HG03378 (cell line): ENCODE measurements at regions not wholly inside any gene's neighbourhood (a gene's known extent, or its start where the extent isn't known, plus 50 kb on each side); places are given as distances from the start of the nearest gene placed in this dataset.
A peak's percentile ranks its signal among the peaks of the same experiment; 100 is the strongest.

Experiments
- ATAC-seq: cut with Tn5 transposase; IDR thresholded peaks from one replicate; pipeline ENCODE4 v1.9.1; 2021; ENCODE audit warnings: mild to moderate bottlenecking, moderate library complexity; ENCODE audit not compliant: unreplicated experiment

DNA sequence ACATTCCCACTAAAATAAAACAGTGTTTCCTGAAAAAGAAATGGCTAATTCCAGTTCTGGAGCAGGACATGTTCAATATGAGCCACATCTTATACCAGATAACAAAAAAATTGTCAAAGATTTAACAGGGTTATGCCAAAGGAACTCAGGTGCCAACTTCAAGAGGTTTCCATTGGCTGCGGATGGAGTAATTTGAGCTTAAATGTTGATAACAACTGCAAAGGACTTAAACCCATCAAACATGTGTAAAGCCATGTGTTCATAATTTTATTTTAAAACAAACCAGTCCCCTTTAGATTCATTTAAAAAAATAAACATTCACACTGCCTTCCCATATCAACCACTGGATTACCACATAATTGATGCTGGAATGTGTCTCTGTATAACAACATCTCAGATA is 156.4 kb upstream of the PCDH18 start:
- ATAC-seq, result no peak

DNA sequence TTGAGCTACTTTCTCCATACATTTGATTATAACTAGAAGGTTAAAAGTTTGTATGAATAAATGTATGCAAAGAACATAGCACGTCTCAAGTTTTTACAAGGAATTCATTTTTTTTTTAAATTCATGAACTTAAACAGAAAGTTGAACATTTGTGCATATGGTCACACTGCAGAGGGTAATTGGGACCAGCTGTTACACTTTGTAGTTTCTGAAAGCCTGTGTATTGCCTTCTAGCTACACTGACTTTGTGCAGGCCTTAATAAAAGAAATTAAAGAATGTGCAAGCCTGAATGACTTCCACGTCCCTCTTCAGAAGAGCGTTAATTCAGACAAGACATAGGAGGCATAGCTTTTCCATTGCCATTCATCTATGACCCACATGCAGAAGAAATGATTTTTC is 153.1 kb upstream of the PCDH18 start:
- no peak for ATAC-seq

DNA sequence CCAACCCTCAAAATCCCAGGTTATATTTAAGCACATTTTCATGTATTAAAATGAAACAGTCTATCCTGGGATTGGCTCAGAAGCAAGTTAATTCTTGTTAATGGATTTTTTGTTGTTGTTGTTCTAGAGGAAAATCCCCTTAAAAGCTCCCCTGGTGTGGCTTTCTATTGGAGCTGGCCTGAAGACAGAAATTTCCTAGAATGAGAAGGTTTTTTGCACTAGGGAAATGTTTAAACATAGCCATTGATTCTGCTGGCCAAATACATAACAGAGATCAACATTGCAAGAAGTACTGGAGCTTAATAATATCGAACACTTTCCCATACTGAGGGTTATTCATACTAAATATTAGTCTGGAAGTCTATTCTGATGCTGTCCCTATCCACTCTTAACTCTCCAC is 148.8 kb upstream of the PCDH18 start:
- ATAC-seq, result no peak

DNA sequence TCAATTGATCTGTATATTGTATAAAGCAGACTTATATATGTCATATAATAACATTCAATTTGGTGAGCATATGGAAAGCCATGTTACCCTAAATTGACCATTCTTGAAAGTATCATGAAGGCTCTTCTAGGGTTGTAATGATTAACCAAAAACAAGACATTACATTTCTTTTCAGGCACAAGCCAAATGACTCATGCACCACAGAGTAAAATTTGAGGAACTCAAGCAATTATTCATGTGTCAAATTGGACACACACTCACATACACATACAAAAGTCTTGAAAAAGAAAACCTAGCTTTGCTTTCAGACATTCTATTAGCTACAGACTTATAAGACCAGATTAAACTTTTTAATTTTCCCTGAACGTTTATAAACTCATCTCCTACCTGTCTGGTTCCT is 146.5 kb upstream of the PCDH18 start:
- peak; percentile 85 for ATAC-seq

DNA sequence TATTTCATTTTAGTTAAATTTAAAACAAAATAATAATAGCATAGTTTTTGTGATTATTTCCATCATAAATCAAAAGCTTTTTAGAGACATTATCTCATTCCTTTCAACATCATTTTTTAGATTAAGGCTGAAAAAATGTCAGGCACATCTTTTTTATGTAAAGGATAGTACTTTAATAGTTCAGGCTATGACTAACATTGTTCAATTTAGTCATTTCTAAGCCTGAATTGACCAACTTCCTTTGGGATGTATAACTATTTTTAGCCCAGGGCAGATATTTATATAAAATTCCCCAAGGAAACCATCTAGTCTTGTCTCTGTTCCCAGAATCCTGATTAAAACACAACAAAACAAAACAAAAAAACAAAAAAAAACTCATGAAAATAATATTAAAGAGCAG is 145.6 kb upstream of the PCDH18 start:
- no peak for ATAC-seq

DNA sequence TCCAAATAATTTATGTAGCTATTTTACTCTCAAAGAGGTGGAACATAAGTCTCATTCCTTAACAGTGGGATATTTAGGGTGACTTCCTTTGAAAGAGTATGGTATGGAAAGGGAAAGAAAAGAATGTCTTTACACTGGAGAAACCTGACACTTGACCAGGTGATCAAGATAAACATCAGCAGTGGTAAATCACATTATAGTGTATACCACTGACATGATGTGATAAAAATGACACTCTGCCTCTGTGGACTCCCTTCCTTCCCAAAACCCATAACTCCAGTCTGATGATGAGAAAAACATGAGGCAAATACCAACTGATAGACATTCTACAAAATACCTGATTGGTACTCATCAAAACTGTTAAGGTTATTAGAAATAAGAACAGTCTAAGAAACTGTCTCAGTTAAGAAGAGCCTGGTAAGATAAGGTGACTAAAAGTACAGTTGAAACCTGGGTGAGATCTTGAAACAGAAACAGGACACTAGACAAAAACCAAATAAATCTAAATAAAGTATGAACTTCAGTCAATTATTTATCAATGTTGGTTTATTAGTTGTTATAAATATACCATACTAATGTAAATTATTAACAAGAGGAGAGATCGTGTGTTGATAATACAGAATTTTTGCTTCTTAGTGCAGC is 144.2 kb upstream of the PCDH18 start:
- ATAC-seq, result no peak

DNA sequence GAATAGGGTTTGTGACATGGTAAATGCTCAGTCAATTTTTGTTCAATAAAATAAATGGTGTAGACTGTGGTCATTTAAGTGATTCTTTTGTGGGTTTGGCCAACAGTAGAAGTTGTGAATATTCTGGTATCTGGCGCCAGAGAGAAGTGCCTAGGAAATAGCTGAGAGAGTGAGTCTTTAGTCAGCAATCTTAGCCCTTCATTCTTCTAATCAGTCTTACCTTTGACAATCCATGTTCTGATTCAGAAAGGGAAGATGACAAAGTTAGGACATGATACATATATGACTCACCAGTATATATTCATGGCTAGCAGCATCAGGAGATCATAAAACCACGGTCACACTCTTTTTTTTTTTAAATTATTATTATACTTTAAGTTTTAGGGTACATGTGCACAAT is 141.8 kb upstream of the PCDH18 start:
- no peak for ATAC-seq

DNA sequence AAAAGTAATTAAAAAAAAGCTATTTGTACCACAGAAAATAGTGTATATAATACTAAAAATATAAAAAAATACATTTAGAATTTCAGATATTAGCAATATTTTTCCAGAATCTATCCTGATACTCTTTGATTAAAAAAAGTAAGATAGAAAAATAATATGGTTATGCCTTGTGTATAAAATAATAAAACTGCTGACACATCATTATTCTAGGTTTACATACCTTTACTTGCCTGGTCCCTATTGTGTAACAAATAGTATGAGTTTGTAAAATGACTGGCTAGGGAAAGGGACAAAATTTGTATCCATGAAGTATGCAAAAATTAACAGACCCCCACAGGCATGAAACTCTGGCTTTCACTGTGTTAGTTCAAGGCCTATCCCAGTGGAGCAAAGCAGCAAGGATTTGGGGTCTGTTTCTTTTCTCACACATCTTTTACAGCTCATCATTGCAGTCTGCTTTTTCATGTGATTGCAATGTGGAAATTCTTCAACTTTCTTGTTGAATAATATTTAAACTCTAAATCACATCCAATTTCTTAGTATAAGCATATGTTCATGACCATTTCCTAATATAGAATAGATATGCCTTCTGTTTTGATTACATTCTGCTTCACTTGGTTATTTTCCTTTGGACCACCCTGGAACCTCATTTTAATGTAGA is 136.7 kb upstream of the PCDH18 start:
- no peak for ATAC-seq

DNA sequence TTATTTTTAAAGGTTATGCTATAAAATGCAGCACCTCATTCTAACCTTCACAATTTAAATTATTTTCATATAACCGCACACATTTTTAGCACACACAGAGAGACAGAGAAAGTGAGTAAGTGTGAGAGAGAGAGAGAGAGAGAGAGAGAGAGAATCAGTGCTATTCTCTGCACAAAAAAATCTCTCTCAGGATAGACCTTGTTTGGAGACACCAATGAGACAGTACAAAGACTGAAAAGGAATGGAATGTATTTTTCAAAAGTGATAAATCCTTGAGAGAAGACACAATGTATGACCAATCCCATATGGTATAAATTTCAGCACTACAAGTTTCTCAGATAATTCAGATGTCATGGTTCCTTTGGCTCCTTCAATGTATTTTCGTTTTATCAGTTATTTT is 132.1 kb upstream of the PCDH18 start:
- ATAC-seq, result no peak

DNA sequence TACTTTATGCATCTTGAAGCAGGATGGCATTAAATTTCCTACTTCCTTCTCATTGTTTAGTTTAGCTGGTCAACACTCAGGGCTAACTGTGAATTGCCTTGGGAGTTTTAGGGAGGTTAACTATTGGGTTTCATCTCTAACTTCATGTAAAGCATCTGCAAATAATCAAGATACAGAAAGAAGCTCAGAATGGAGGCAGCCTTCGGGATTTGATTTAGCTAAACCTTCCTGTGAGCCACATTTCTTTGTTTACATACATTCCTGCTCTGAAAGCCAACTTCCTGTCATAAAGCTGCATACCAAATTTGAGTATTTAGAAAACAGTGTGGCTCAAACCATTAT is 131.7 kb upstream of the PCDH18 start:
- no peak for ATAC-seq

DNA sequence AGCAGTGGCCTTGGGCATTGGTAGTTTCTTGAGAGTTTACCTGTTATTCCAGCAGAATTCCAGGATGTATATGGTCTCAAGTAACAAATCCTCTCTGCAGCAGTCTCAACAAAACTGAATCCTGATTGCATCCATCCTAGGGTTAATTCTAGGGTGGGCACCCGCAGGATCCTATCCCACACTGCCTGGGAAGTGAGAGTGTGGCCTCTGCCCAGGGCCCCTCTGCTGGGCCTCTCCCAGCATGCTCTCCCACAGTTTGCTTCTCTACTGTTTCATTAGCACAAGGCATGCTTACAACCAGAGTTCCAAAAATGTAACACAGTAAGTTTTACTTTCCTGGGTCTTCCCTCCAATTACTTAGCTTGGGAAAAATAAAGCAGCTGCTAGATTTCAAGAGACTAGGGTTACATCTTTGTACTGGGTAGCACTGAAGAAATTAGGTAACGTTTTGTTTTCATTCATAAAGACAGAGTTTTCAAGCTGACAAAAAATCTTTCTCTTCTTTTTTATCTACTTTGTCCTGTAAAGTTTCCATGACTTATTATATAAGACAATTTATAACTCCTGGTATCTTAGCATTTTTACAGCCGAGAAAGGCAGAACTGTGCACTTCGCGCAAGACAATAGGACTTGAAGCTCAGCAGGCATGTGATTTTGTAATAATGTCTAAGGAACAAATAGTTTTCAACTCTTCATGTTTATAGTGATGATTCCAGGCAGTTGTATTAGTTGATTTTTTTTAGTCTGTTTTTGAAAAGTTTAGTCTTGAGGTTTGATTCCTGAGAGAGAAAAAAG is 131.2 kb upstream of the PCDH18 start:
- ATAC-seq, result no peak

DNA sequence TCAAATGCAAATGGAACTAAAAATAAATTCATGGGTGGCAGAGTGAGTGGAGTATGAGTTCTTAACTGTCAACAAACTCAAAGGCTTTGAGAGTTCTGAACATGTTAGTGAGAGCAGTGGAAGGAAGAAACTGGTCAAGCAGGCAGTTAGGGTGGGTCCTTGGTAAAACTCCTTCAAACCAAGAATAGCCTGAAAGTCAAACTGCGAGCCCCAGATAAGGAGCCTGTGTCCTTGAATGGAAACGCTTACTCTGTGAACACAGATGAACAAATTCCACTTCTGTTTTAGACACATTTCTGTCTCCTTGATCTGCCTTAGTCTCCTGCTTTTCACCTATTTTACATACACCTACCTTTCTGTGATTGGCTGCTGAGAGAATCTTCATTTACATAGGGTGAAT is 129.4 kb upstream of the PCDH18 start:
- ATAC-seq, result no peak

DNA sequence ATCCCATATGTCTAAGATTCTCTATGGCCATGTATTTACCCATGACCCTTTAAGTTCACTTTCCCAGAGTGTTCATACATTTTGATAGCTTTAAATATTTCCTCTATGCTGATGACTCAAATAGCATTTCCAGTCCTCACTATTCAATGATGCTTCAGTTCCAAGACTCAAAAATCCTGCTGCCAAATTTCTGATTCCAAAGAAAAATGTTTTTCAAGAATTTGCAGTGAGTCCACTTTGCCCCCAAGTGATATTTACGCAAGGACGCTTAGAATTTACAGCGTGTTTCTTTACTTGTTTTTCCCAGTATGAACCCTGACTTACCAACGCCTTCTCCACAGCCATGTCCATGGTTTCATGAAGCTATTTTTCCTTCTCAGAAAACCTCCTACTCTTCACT is 127.9 kb upstream of the PCDH18 start:
- no peak for ATAC-seq

DNA sequence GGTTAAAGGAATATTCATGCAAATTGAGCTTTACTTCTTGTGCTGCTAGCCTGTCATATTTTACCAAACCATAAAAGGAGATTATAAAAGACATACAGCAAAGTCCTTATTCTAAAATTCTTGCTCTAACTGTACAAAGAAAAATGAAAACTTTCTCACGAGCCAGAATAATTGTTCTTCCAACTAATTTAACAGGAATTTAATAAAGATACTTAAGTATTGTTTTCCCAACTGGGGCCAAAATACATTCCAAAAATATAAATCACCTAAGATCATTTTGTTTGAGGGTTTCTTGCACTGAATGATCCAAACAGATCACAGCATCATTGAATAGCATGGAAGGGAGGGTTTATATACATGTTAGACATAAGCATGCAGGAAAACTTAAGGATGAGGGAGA is 127.1 kb upstream of the PCDH18 start:
- no peak for ATAC-seq

DNA sequence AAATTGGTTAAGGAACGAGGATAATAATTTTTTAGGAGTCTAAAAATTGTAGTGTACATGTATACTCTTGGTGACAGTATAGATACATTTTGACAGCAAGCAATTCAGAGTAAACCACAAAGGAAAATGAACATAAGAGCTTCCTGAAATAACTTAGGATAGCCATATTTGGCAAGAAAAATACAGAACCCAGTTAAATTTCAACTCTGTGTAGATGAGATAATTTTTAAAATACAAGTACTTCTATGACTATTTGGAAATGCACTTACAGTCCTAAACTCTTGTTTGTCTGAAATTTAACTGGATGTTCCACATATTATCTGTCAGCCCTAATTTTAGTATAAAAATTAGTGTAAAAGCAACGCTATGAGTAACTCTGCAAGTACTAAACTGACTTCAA is 124.4 kb upstream of the PCDH18 start:
- no peak for ATAC-seq

DNA sequence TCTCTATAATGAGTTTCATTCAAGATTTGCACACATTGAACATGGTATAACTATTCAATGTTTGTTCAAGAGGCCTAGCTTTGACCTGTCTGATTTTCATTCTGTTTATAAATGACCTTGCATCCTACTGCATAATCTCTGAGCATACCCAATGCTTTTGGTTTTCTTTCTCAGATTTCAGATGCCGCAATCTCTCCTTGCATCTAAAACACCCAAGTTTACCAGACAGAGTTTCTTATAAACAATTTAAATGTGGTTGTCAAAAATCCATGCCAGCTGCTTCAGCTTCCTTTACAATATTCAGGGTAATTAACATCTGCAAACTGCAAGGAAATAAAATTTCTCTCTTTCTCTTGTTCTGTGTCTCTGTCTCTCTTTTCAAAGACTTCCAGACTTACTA is 123.0 kb upstream of the PCDH18 start:
- no peak for ATAC-seq

DNA sequence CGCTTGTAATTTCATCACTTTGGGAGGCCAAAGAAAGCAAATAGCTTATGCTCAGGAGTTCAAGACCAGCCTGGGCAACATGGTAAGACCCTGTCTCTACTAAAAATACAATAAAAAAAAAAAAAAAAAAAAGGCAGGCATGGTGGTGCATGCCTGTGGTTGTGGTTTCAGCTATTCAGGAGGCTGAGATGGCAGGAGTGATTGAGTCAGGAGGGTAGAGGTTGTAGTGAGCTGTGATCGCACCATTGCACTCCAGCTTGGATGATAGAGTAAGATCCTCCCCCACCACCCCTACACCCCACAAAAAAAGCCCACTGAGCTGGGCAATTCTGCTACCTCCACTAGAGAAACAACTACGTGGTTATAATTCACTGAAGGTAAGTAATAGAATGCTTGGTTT is 118.8 kb upstream of the PCDH18 start:
- ATAC-seq, result no peak

DNA sequence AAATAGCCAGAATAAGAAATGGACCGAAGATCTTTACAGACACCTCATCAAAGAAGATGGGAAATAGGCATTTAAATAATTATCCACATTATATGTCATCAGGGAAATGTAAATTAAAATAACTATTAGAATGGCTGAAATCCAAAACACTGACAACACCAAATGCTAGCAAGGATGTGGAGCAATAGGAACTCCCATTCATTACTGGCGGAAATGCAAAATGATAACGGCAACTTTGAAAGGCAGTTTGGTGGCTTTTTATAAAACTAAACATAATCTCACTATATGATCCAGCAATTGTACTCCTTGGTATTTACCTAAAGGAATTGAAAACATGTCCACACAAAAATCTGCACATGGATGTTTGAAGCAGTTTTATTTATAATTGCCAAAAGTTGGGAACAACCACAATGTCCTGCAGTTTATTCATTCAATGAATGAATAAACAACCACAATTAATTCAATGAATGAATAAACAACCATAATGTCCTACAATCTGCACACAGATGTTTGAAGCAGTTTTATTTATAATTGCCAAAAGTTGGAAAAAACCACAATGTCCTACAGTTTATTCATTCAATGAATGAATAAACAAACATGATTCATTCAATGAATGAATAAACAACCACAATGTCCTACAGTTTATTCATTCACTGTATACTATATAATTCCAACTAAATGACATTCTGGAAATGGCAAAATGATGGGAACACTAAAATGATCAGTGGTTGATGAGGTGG is 117.6 kb upstream of the PCDH18 start:
- no peak for ATAC-seq

DNA sequence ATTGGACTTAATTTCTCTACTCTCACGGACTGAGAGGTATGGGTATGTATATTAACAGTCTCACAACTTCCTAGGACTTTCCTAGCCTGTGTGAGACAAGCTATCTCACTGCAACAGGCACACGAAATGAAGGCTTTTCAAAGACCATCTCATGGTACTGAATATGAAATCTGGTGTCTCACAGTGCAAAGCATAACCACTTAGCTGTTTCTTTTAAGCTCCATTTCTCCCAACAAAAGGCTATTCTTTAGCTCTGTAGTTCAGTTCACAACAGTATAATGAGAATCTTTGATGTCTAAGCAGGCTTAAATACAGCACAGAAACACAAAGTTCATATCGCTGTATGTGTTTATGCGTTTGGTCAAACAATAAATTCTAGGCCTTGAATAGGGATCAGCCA is 116.2 kb upstream of the PCDH18 start:
- no peak for ATAC-seq

DNA sequence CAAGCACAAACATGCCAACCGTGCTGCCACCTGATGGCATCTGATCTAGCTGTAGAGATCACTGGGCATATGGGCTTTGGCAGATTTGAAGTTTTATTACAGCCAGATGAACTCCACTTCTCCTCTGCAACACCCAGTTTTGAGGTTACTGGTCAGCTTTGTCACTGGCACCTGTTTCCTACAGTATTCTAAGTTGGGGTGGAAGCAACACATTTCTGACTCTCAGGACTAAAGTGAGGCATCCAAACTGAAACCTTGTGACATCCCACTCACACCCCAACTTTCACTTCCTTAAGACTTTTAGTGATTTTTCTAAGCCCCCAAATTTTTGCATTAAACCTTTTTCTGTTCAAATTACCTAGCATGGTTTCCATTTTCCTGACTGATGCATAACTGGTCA is 115.1 kb upstream of the PCDH18 start:
- ATAC-seq, result peak; percentile 90

DNA sequence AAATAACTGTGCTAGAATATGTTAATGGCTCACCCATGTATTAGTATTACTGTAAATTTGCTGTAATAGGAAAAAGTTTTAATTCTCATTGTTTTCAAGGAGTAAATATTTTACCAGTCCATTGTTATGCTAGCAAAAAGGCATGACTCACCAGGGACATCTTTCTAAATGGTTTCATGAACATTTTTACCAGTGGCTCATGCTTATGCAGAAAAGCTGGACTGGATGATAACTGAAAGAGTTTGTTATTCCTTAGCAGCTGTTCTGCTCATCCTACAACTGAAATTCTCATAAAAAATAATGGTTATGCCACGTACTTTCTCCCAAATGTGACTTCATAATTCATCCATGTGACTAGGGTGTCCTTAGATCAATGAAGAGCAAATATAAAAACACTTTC is 111.9 kb upstream of the PCDH18 start:
- no peak for ATAC-seq

DNA sequence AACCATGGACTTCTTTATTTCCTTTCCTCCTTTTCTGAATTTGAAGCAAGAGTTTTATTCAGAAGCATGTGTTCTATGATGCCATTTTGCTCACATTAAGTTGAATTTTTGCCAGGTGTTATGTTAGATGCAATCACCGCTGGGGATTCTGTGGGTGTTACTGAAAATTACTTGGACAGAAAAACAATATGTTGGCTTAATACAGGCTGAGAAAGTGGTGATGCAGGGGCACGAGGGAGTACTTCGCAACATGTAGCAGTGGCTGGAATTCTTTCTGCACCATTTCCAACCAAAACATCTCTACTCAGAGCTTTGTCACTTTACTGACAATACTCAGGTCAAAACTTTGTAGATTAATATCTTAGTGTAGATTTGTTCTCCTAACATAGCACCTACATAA is 109.2 kb upstream of the PCDH18 start:
- no peak for ATAC-seq
